NCI-H1436 treated with DMSO at 0.1 percent for 48 hours (cell line): ENCODE measurements at regions not wholly inside any gene's neighbourhood (a gene's known extent, or its start where the extent isn't known, plus 50 kb on each side); places are given as distances from the start of the nearest gene placed in this dataset.
"Not testable (repeated sequence)": the region's sequence is repeated elsewhere in the genome, so short reads cannot be mapped to it uniquely, and the experiment has no call there.

Experiments used
- DNase-seq: peaks from one replicate; lab custom pipeline; 2025; lab: John Stamatoyannopoulos, UW

- no peak for DNase-seq
Measured at GRCh38 chr9:33695299-33695698, 100.1 kb upstream of the PRSS3 start.

GRCh38 chr9:33695856-33696255 lies 99.5 kb upstream of the PRSS3 start:
- no peak for DNase-seq

DNA sequence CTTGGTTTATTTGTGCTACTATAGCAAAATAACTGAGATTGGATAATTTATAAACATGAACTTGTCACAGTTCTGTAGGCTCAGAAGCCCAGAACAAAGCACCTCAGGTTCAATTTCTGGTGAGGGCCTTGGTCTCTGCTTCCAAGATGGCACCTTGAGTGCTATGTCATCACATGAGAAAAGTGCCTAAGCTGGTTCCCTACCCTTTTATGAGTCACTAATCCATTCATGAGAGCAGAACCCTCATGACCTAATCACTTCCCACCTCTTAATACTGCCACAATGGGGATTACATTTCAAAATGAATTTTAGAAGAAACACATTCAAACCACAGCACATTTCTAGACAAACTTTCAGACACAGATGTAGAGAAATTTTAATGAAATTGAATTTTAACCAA lies 98.2 kb upstream of the PRSS3 start:
- no peak for DNase-seq

GRCh38 chr9:33698267-33698666 lies 97.1 kb upstream of the PRSS3 start:
- DNase-seq, result no peak

GRCh38 chr9:33700940-33701339 lies 94.4 kb upstream of the PRSS3 start:
- DNase-seq, result not testable (repeated sequence)

DNA sequence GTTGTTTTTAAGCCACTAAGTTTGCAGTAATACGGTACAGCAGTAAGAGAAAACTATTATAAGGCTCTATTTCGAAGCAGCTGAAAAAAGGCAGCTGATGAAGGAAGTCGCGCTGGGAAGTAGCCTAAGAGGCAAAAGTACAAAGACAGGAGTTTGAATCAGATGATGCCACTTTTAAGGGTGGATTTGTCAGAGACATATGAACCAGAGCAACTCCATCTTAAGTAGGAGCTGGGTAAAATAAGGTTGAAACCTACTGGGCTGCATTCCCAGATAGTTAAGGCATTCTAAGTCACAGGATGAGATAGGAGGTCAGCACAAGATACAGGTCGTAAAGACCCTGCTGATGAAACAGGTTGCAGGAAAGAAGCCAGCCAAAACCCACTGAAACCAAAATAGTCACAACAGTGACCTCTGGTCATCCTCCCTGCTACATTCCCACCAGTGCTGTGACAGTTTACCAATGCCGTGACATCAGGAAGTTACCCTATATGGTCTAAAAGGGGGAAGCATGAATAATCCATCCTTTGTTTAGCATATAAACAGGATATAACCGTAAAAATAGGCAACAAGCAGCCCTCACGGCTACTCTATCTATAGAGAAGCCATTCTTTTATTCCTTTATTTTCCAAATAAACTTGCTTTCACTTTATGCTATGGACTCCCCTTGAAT lies 91.8 kb upstream of the PRSS3 start:
- DNase-seq, result no peak

GRCh38 chr9:33705440-33705839 lies 89.9 kb upstream of the PRSS3 start:
- not testable (repeated sequence) for DNase-seq

DNA sequence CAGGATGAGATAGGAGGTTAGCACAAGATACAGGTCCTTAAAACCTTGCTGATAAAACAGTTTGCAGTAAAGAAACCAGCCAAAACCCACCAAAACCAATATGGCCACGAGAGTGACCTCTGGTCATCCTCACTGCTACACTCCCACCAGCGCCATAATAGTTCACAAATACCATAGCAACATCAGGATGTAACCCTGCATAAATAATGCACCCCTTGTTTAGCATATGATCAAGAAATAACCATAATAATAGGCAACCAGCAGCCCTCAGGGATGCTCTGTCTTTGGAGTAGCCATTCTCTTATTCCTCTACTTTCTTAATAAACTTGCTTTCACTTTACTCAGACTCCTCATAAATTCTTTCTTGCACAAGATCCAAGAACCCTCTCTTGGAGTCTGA lies 86.9 kb upstream of the PRSS3 start:
- no peak for DNase-seq

GRCh38 chr9:33709269-33709668 lies 86.1 kb upstream of the PRSS3 start:
- DNase-seq, result no peak

GRCh38 chr9:33711418-33711817 lies 83.9 kb upstream of the PRSS3 start:
- not testable (repeated sequence) for DNase-seq

DNA sequence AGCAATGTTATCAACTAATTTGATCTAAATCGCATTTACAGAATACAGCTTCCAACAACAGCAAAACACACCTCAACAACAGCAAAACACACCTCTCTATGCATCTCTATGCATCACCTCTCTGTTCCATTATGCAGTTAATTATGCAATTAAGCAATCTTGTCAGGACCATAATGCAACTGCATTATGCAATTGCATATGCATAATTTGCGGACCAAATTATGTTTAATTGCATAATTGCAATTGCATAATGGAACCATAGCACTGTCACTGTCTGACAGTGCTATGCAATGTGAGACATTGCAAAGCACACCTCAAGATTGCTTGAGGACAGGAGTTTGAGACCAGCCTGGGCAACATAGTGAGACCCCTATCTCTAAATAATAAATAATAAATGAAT lies 80.4 kb upstream of the PRSS3 start:
- no peak for DNase-seq

GRCh38 chr9:33718987-33719386 lies 76.4 kb upstream of the PRSS3 start:
- DNase-seq, result no peak

GRCh38 chr9:33719581-33720374 lies 75.6 kb upstream of the PRSS3 start:
- DNase-seq, result no peak

DNA sequence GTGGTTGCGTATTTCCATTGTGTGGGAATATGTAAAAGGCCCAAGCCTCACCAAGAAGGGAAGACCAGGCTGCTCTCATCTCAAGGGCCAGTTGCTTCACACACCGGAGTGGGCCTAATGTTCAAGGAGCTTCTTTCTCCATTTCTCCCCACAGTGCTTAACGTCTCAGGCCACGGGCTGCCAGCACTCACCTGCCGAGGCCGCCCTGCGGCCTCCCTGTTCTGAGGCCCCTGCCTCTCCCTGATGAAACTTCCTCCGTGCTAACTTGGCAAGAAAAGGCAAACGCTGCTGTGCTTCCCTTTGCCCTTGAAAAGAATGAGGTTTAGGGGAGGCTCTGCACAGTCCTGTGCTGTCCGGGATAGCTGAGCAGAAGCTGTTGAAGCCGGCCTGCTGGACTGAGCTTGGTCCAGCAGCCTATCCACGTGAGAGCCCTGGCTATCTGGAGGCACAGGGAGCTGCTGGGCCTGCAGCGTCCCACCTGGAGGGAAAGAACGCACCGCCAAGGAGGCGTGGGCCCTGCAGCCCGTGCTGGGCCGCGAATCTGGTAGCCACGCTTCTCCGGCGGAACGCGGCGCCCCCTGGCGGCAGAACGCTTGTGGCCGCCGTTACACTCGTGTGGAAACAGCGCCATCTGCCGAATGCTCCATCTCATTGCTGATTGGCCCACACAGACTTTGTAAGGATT lies 73.5 kb upstream of the PRSS3 start:
- DNase-seq, result peak; percentile 5

DNA sequence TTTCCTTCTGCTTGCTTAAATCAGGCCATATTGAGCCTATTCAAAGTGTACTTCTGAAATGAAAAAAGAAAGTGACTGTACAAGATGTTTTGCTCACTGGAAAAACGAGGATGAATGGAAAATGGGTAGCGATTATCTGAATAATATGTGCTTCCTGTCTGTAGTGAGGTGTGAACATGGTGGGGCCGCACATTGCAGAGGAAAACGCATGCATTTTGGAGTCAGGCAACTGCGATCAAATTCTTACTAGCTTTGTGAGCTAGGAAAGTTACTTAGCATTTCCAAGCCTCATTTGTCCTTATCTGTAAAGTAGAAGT lies 73.0 kb upstream of the PRSS3 start:
- no peak for DNase-seq

DNA sequence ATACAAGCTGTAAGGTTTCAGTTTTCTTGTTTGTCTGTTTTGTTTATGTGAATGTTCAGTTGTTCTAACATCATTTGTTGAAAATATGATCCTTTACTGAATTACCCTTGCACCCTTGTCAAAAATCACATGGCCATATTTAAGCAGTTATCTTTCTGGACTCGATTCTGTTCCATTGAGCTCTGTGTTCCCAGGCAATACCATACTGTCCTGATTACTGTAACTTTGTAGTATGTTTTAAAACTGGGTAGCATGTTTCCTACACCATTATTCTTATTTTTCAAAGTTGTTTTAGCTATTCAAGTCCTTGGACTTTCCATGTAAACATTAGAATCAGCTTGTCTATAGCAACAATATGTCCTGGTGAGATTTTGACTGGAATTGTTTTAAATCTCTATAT lies 66.7 kb upstream of the PRSS3 start:
- no peak for DNase-seq

- DNase-seq, result no peak
Measured at GRCh38 chr9:33731142-33731541, 64.2 kb upstream of the PRSS3 start.

DNA sequence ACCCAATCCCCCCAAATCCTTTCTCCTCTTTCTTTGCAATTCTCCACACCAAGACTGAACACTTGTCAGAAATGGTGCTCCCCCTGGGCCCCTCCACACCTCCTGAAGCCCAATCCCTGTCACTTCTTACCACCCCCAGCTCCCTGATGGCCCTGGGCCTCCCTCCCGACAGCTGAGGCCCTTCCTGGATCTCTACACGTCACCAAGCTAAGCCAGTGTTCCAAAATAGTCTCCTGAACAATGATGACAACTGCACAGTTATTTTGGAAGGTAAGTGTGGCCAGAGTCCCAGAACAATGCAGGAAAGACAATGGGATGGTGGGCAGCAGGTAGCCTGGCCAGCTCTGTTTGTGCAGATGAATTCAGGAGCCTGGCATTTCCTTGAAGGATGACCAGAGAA lies 63.7 kb upstream of the PRSS3 start:
- no peak for DNase-seq

DNA sequence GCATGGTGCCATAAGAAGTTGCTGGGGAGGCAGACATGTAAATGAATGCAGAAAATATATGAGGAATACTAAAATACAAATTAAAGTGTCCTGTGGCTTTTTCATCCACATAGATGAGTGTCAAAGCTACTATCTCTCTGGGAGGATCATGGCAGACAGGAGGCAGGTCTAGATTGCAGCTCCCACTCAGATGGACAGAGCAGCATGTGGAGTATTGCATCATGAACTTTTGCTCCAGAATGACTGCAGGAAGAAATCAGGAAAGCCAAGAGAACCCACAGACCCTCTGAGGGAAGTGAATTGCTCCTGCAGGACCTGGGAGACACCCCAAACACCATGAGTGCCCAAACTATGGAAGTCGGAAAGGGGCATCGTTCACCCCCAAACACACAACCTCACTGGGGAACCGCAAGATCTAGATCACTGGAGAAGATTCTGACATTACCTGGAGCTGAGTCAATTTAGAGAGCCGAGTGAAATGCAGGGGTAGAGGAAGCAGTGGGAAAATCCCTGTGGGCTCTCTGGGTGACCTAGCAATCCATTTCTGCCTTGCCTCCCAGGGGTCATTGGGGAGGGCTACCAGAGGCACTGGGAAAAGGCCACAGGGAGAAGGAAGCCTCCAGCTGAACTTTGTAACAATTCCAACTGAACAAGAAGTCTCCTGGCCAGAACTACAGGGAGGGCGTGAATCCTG lies 61.0 kb upstream of the PRSS3 start:
- not testable (repeated sequence) for DNase-seq

DNA sequence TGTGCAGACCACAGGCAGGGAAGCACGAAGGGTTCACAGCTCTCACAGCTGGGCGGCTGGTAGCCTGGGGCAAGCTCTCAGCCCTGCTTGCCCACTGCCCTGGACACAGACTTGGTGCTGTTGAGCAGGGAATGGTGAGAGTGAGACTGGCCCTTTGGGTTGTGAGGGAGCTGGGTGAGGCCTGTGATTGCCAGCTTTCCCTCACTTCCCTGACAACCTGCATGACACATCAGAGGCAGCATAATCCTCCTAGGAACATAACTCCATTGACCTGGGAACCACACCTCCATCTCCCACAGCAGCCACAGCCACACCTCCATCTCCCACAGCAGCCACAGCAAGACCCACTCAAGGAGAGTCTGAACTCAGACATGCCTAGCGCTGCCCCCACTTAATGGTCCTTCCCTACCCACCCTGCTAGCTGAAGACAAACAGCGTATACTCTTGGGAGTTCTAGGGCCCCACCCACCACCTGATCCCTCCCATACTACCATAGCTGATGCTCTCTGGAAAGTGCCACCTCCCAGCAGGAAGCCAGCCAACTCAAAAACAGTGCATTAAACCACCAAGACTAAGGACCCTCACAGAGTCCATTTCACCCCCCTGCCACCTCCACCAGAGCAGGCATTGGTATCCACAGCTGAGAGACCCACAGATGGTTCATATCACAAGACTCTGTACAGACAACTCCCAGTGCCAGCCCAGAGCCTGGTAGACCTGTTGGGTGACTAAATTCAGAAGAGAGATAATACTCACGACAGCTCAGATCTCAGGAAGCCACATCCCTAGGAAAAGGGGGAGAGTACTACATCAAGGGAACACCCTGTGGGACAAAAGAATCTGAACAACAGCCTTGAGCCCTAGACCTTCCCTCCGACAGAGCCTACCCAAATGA lies 60.2 kb upstream of the PRSS3 start:
- not testable (repeated sequence) for DNase-seq

GRCh38 chr9:33737811-33738606 lies 57.4 kb upstream of the PRSS3 start:
- DNase-seq, result peak; percentile 10
